HUES6 (cell line): ENCODE measurements at regions not wholly inside any gene's neighbourhood (a gene's known extent, or its start where the extent isn't known, plus 50 kb on each side); places are given as distances from the start of the nearest gene placed in this dataset.

Source experiments
- H3K27ac ChIP-seq: 2 replicates; pipeline ENCODE4 v1.7.0; 2013; ENCODE audit warnings: low read depth, mild to moderate bottlenecking, low read length, inconsistent platforms
- H3K27me3 ChIP-seq: 2 replicates; pipeline ENCODE4 v1.6.1; 2013; ENCODE audit warnings: low read length; ENCODE audit not compliant: control insufficient read depth, insufficient read depth
- H3K36me3 ChIP-seq: 2 replicates; pipeline ENCODE4 v1.6.1; 2013; ENCODE audit warnings: low read length; ENCODE audit not compliant: control insufficient read depth, insufficient read depth
- H3K4me1 ChIP-seq: 2 replicates; pipeline ENCODE4 v1.6.1; 2013; ENCODE audit warnings: low read length; ENCODE audit not compliant: control insufficient read depth, insufficient read depth
- H3K4me3 ChIP-seq: 2 replicates; pipeline ENCODE4 v1.5.1; 2013; ENCODE audit warnings: low read depth, low read length
- H3K9ac ChIP-seq: one replicate; pipeline ENCODE4 v1.6.1; 2013; ENCODE audit warnings: mild to moderate bottlenecking, low read length
- H3K9me3 ChIP-seq: 2 replicates; pipeline ENCODE4 v1.6.1; 2013; ENCODE audit warnings: low read depth, low read length; ENCODE audit not compliant: control insufficient read depth, insufficient read depth

GRCh38 chr12:29960122-29960521 is 176.4 kb upstream of the TMTC1 start:
- Histone ChIP-seq H3K4me3 (no peak overlapping the region), H3K4me1 (no peaks in the 10 kb centered on the region), H3K9ac (no peak overlapping the region), H3K27ac (no peak overlapping the region), H3K27me3 (no peaks in the 10 kb centered on the region), H3K36me3 (no peaks in the 10 kb centered on the region), H3K9me3 (no peaks in the 10 kb centered on the region)

- no peak overlapping the region for H3K27ac ChIP-seq
- no peak overlapping the region for H3K9ac ChIP-seq
- no peaks in the 10 kb centered on the region for H3K27me3 ChIP-seq
- H3K4me1 ChIP-seq = no peaks in the 10 kb centered on the region
- H3K4me3 ChIP-seq = no peak overlapping the region
- no peaks in the 10 kb centered on the region for H3K9me3 ChIP-seq
- no peaks in the 10 kb centered on the region for H3K36me3 ChIP-seq
These were observed 174.1 kb upstream of the TMTC1 start for GRCh38 chr12:29957835-29958234.

- H3K36me3 ChIP-seq = no peaks in the 10 kb centered on the region
- no peak overlapping the region for H3K9ac ChIP-seq
- no peaks in the 10 kb centered on the region for H3K27me3 ChIP-seq
- H3K4me1 ChIP-seq = no peaks in the 10 kb centered on the region
- H3K4me3 ChIP-seq = no peak overlapping the region
- H3K9me3 ChIP-seq = no peaks in the 10 kb centered on the region
- H3K27ac ChIP-seq = no peak overlapping the region
These were observed 162.2 kb upstream of the TMTC1 start for GRCh38 chr12:29945904-29946303.

GRCh38 chr12:29944269-29945000 is 160.7 kb upstream of the TMTC1 start:
- no peak overlapping the region for H3K27ac ChIP-seq
- no peak overlapping the region for H3K9ac ChIP-seq
- no peaks in the 10 kb centered on the region for H3K36me3 ChIP-seq
- H3K4me3 ChIP-seq = no peak overlapping the region
- H3K4me1 ChIP-seq = no peaks in the 10 kb centered on the region
- H3K9me3 ChIP-seq = peaks cover 6% of the 10 kb centered on the region
- no peaks in the 10 kb centered on the region for H3K27me3 ChIP-seq

- Histone ChIP-seq H3K27ac (no peak overlapping the region), H3K4me1 (no peaks in the 10 kb centered on the region), H3K4me3 (no peak overlapping the region), H3K9ac (no peak overlapping the region), H3K36me3 (no peaks in the 10 kb centered on the region), H3K9me3 (peaks cover 6% of the 10 kb centered on the region), H3K27me3 (no peaks in the 10 kb centered on the region)
These were observed 159.9 kb upstream of the TMTC1 start for GRCh38 chr12:29943683-29944082.

- H3K27ac ChIP-seq = no peak overlapping the region
- H3K27me3 ChIP-seq = no peaks in the 10 kb centered on the region
These were observed 157.1 kb upstream of the TMTC1 start for GRCh38 chr12:29940811-29941210.

GRCh38 chr12:29930503-29930902 is 146.8 kb upstream of the TMTC1 start:
- no peak overlapping the region for H3K9ac ChIP-seq
- no peaks in the 10 kb centered on the region for H3K27me3 ChIP-seq
- H3K4me1 ChIP-seq = peaks cover 6% of the 10 kb centered on the region; the same call in 1 of the 2 replicates
- no peaks in the 10 kb centered on the region for H3K9me3 ChIP-seq
- no peak overlapping the region for H3K4me3 ChIP-seq
- H3K36me3 ChIP-seq = no peaks in the 10 kb centered on the region
- no peak overlapping the region for H3K27ac ChIP-seq

More at GRCh38 chr12:29940811-29941210, 157.1 kb upstream of the TMTC1 start:
- Histone ChIP-seq H3K36me3 (no peaks in the 10 kb centered on the region), H3K4me1 (no peaks in the 10 kb centered on the region), H3K9me3 (peaks cover 6% of the 10 kb centered on the region), H3K4me3 (no peak overlapping the region), H3K9ac (no peak overlapping the region)

GRCh38 chr12:29929295-29929694 is 145.6 kb upstream of the TMTC1 start:
- Histone ChIP-seq H3K4me1 (peaks cover 6% of the 10 kb centered on the region; the same call in 1 of the 2 replicates), H3K9ac (no peak overlapping the region), H3K27ac (no peak overlapping the region), H3K36me3 (no peaks in the 10 kb centered on the region), H3K27me3 (no peaks in the 10 kb centered on the region), H3K4me3 (no peak overlapping the region), H3K9me3 (no peaks in the 10 kb centered on the region)

- Histone ChIP-seq H3K9ac (no peak overlapping the region), H3K36me3 (no peaks in the 10 kb centered on the region), H3K4me1 (no peaks in the 10 kb centered on the region; the same call in 1 of the 2 replicates), H3K27ac (no peak overlapping the region), H3K4me3 (no peak overlapping the region), H3K27me3 (no peaks in the 10 kb centered on the region), H3K9me3 (0 out of 2 replicates have a peak, but pooled peaks cover 4% of the 10 kb centered on the region)
These were observed 137.6 kb upstream of the TMTC1 start for GRCh38 chr12:29921307-29921706.

GRCh38 chr12:29908157-29908556 is 124.4 kb upstream of the TMTC1 start:
- Histone ChIP-seq H3K4me3 (no peak overlapping the region), H3K4me1 (no peaks in the 10 kb centered on the region), H3K27me3 (no peaks in the 10 kb centered on the region), H3K36me3 (no peaks in the 10 kb centered on the region), H3K9me3 (peaks cover 13% of the 10 kb centered on the region), H3K27ac (no peak overlapping the region), H3K9ac (no peak overlapping the region)

GRCh38 chr12:29907461-29907860 is 123.7 kb upstream of the TMTC1 start:
- peaks cover 13% of the 10 kb centered on the region for H3K9me3 ChIP-seq
- no peaks in the 10 kb centered on the region for H3K4me1 ChIP-seq
- no peak overlapping the region for H3K9ac ChIP-seq
- no peak overlapping the region for H3K4me3 ChIP-seq
- no peak overlapping the region for H3K27ac ChIP-seq
- H3K36me3 ChIP-seq = no peaks in the 10 kb centered on the region
- no peaks in the 10 kb centered on the region for H3K27me3 ChIP-seq
